ENCODE measurements at regions not wholly inside any gene's neighbourhood (a gene's known extent, or its start where the extent isn't known, plus 50 kb on each side); places are given as distances from the start of the nearest gene placed in this dataset.

DNA sequence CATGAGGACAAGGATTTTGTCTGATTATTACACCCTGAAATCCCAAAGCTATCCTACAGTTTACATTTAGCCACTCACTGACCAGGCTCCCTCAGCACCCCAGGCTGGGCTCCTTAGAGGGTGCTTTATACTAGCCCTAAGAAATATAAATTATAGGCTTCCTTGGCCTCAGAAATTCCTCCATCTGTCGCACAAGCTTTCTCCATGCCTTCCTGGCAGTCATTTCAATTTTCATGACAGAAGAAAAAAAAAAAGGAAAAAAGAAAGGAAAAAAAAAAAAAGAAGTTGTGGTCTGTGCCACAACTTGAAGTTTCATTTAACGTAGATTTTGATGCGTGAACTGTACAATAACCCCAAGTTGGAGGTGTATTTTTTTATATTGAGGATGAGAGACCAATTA, 719.5 kb downstream of the BCL11A start:
- no peak for TF ChIP-seq EZH2phosphoT487 (conservative IDR thresholded peaks at IDR 0.05; ENCODE audit: low read length)
- TF ChIP-seq, protein P1, sequence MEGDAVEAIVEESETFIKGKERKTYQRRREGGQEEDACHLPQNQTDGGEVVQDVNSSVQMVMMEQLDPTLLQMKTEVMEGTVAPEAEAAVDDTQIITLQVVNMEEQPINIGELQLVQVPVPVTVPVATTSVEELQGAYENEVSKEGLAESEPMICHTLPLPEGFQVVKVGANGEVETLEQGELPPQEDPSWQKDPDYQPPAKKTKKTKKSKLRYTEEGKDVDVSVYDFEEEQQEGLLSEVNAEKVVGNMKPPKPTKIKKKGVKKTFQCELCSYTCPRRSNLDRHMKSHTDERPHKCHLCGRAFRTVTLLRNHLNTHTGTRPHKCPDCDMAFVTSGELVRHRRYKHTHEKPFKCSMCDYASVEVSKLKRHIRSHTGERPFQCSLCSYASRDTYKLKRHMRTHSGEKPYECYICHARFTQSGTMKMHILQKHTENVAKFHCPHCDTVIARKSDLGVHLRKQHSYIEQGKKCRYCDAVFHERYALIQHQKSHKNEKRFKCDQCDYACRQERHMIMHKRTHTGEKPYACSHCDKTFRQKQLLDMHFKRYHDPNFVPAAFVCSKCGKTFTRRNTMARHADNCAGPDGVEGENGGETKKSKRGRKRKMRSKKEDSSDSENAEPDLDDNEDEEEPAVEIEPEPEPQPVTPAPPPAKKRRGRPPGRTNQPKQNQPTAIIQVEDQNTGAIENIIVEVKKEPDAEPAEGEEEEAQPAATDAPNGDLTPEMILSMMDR (IDR thresholded peaks at IDR 0.05; ENCODE audit: insufficient read depth, low read length, poor library complexity, severe bottlenecking) = no peak
